ENCODE measurements at regions not wholly inside any gene's neighbourhood (a gene's known extent, or its start where the extent isn't known, plus 50 kb on each side); places are given as distances from the start of the nearest gene placed in this dataset.

GRCh38 chr13:37198629-37199028 lies 93.2 kb upstream of the CSNK1A1L start:
- Mint-ChIP-seq H3K4me3 (no peak overlapping the region), H3K27me3 (peaks cover 0 to 3% of the 10 kb centered on the region in 2 donors), H3K9me3 (no peaks in the 10 kb centered on the region), H3K4me1 (no peaks in the 10 kb centered on the region), H3K36me3 (no peaks in the 10 kb centered on the region), H3K27ac (no peak overlapping the region)
- Histone ChIP-seq H3K9me3 (ENCODE audit: control insufficient read depth in 1 of 2, low read length in 2 of 2) (no peaks in the 10 kb centered on the region), H3K4me1 (ENCODE audit: insufficient read depth, low read length) (no peaks in the 10 kb centered on the region), H3K36me3 (ENCODE audit: insufficient read depth, low read length) (no peaks in the 10 kb centered on the region), H3K27ac (ENCODE audit: low read depth, low read length) (no peak overlapping the region), H3K27me3 (ENCODE audit: insufficient read depth, low read length) (no peaks in the 10 kb centered on the region), H3K4me3 (ENCODE audit: low read length in 2 of 2) (no peak overlapping the region)
- ChIA-PET POLR2A (ENCODE audit: partially characterized antibody) (no interaction called here), CTCF (ENCODE audit: partially characterized antibody) (no interaction called here)
- DNase-seq, result no peak
- intact Hi-C loops (cut with micrococcal nuclease), result no loop called here

- ChIA-PET POLR2A (ENCODE audit: partially characterized antibody) (no interaction called here), CTCF (ENCODE audit: partially characterized antibody) (no interaction called here)
- no peaks in the 10 kb centered on the region for H3K4me1 ChIP-seq (ENCODE audit: insufficient read depth, low read length)
- H3K27me3 ChIP-seq (ENCODE audit: insufficient read depth, low read length), result no peaks in the 10 kb centered on the region
- H3K36me3 ChIP-seq (ENCODE audit: insufficient read depth, low read length), result no peaks in the 10 kb centered on the region
- Mint-ChIP-seq H3K4me1 (no peaks in the 10 kb centered on the region), H3K27ac (no peak overlapping the region), H3K36me3 (no peaks in the 10 kb centered on the region), H3K27me3 (no peaks in the 10 kb centered on the region), H3K9me3 (no peaks in the 10 kb centered on the region), H3K4me3 (no peak overlapping the region)
- no peak overlapping the region for H3K4me3 ChIP-seq (ENCODE audit: low read length in 2 of 2)
- no peak for DNase-seq
- no peaks in the 10 kb centered on the region for H3K9me3 ChIP-seq (ENCODE audit: control insufficient read depth in 1 of 2, low read length in 2 of 2)
- no peak overlapping the region for H3K27ac ChIP-seq (ENCODE audit: low read depth, low read length)
- intact Hi-C loops (cut with micrococcal nuclease), result no loop called here
These were observed 90.2 kb upstream of the CSNK1A1L start for GRCh38 chr13:37195621-37196020.

- H3K36me3 Mint-ChIP-seq, result no peaks in the 10 kb centered on the region
- Histone ChIP-seq H3K27ac (ENCODE audit: low read depth, low read length) (no peak overlapping the region), H3K9me3 (ENCODE audit: control insufficient read depth in 1 of 2, low read length in 2 of 2) (no peaks in the 10 kb centered on the region), H3K4me1 (ENCODE audit: insufficient read depth, low read length) (no peaks in the 10 kb centered on the region), H3K36me3 (ENCODE audit: insufficient read depth, low read length) (no peaks in the 10 kb centered on the region), H3K4me3 (ENCODE audit: low read length in 2 of 2) (no peak overlapping the region), H3K27me3 (ENCODE audit: insufficient read depth, low read length) (no peaks in the 10 kb centered on the region)
- no peaks in the 10 kb centered on the region for H3K27me3 Mint-ChIP-seq
- intact Hi-C loops (cut with micrococcal nuclease), result no loop called here
- peaks cover 0 to 8% (median 0%) of the 10 kb centered on the region in 8 donors for H3K9me3 Mint-ChIP-seq
- no peak overlapping the region for H3K4me3 Mint-ChIP-seq
- DNase-seq, result no peak
- H3K27ac Mint-ChIP-seq, result no peak overlapping the region
- ChIA-PET CTCF (ENCODE audit: partially characterized antibody) (no interaction called here), POLR2A (ENCODE audit: partially characterized antibody) (no interaction called here)
- H3K4me1 Mint-ChIP-seq, result no peaks in the 10 kb centered on the region
These were observed 89.0 kb upstream of the CSNK1A1L start for GRCh38 chr13:37194428-37194861.

- Histone ChIP-seq H3K4me3 (ENCODE audit: low read length in 2 of 2) (no peak overlapping the region), H3K27me3 (ENCODE audit: insufficient read depth, low read length) (no peaks in the 10 kb centered on the region), H3K4me1 (ENCODE audit: insufficient read depth, low read length) (no peaks in the 10 kb centered on the region), H3K27ac (ENCODE audit: low read depth, low read length) (no peak overlapping the region), H3K36me3 (ENCODE audit: insufficient read depth, low read length) (no peaks in the 10 kb centered on the region), H3K9me3 (ENCODE audit: control insufficient read depth in 1 of 2, low read length in 2 of 2) (no peaks in the 10 kb centered on the region)
- intact Hi-C loops (cut with micrococcal nuclease), result no loop called here
- Mint-ChIP-seq H3K27me3 (no peaks in the 10 kb centered on the region), H3K36me3 (no peaks in the 10 kb centered on the region), H3K4me3 (no peak overlapping the region), H3K4me1 (no peaks in the 10 kb centered on the region), H3K27ac (no peak overlapping the region), H3K9me3 (peaks cover 0 to 9% (median 0%) of the 10 kb centered on the region in 8 donors)
- no peak for DNase-seq
- CTCF ChIA-PET (ENCODE audit: partially characterized antibody), result no interaction called here
- POLR2A ChIA-PET (ENCODE audit: partially characterized antibody), result no interaction called here
These were observed 87.5 kb upstream of the CSNK1A1L start for GRCh38 chr13:37192956-37193355.

- H3K27ac Mint-ChIP-seq, result no peak overlapping the region
- no peaks in the 10 kb centered on the region for H3K9me3 ChIP-seq (ENCODE audit: control insufficient read depth in 1 of 2, low read length in 2 of 2)
- H3K4me1 ChIP-seq (ENCODE audit: insufficient read depth, low read length), result no peaks in the 10 kb centered on the region
- DNase-seq, result no peak
- H3K27me3 ChIP-seq (ENCODE audit: insufficient read depth, low read length), result no peaks in the 10 kb centered on the region
- POLR2A ChIA-PET (ENCODE audit: partially characterized antibody), result no interaction called here
- H3K27me3 Mint-ChIP-seq, result peaks cover 0 to 2% of the 10 kb centered on the region in 2 donors
- peaks cover 0 to 9% (median 2%) of the 10 kb centered on the region in 8 donors for H3K9me3 Mint-ChIP-seq
- CTCF ChIA-PET (ENCODE audit: partially characterized antibody), result no interaction called here
- H3K36me3 ChIP-seq (ENCODE audit: insufficient read depth, low read length), result no peaks in the 10 kb centered on the region
- no peaks in the 10 kb centered on the region for H3K4me1 Mint-ChIP-seq
- no peaks in the 10 kb centered on the region for H3K36me3 Mint-ChIP-seq
- H3K4me3 Mint-ChIP-seq, result no peak overlapping the region
- intact Hi-C loops (cut with micrococcal nuclease), result no loop called here
- no peak overlapping the region for H3K4me3 ChIP-seq (ENCODE audit: low read length in 2 of 2)
- H3K27ac ChIP-seq (ENCODE audit: low read depth, low read length), result no peak overlapping the region
These were observed 82.2 kb upstream of the CSNK1A1L start for GRCh38 chr13:37187621-37188020.

GRCh38 chr13:37187105-37187504 lies 81.6 kb upstream of the CSNK1A1L start:
- H3K27me3 Mint-ChIP-seq, result peaks cover 0 to 2% of the 10 kb centered on the region in 2 donors
- no peaks in the 10 kb centered on the region for H3K36me3 Mint-ChIP-seq
- CTCF ChIA-PET (ENCODE audit: partially characterized antibody), result no interaction called here
- Histone ChIP-seq H3K4me3 (ENCODE audit: low read length in 2 of 2) (no peak overlapping the region), H3K9me3 (ENCODE audit: control insufficient read depth in 1 of 2, low read length in 2 of 2) (no peaks in the 10 kb centered on the region), H3K4me1 (ENCODE audit: insufficient read depth, low read length) (no peaks in the 10 kb centered on the region), H3K27me3 (ENCODE audit: insufficient read depth, low read length) (no peaks in the 10 kb centered on the region), H3K36me3 (ENCODE audit: insufficient read depth, low read length) (no peaks in the 10 kb centered on the region), H3K27ac (ENCODE audit: low read depth, low read length) (no peak overlapping the region)
- H3K27ac Mint-ChIP-seq, result no peak overlapping the region
- POLR2A ChIA-PET (ENCODE audit: partially characterized antibody), result no interaction called here
- H3K9me3 Mint-ChIP-seq, result peaks cover 0 to 9% (median 2%) of the 10 kb centered on the region in 8 donors
- H3K4me1 Mint-ChIP-seq, result no peaks in the 10 kb centered on the region
- no peak overlapping the region for H3K4me3 Mint-ChIP-seq
- no peak for DNase-seq
- intact Hi-C loops (cut with micrococcal nuclease), result no loop called here

- H3K27me3 Mint-ChIP-seq, result peaks cover 0 to 2% of the 10 kb centered on the region in 2 donors
- POLR2A ChIA-PET (ENCODE audit: partially characterized antibody), result no interaction called here
These were observed 76.2 kb upstream of the CSNK1A1L start for GRCh38 chr13:37181620-37182019.

GRCh38 chr13:37179645-37180044 lies 74.2 kb upstream of the CSNK1A1L start:
- Mint-ChIP-seq H3K27ac (no peak overlapping the region), H3K36me3 (no peaks in the 10 kb centered on the region), H3K4me1 (no peaks in the 10 kb centered on the region), H3K27me3 (peaks cover 0 to 2% of the 10 kb centered on the region in 2 donors), H3K4me3 (no peak overlapping the region), H3K9me3 (peaks cover 0 to 2% (median 0%) of the 10 kb centered on the region in 8 donors)
- H3K27ac ChIP-seq (ENCODE audit: low read depth, low read length), result no peak overlapping the region
- no peaks in the 10 kb centered on the region for H3K9me3 ChIP-seq (ENCODE audit: control insufficient read depth in 1 of 2, low read length in 2 of 2)
- POLR2A ChIA-PET (ENCODE audit: partially characterized antibody), result no interaction called here
- H3K36me3 ChIP-seq (ENCODE audit: insufficient read depth, low read length), result no peaks in the 10 kb centered on the region
- H3K4me3 ChIP-seq (ENCODE audit: low read length in 2 of 2), result no peak overlapping the region
- intact Hi-C loops (cut with micrococcal nuclease), result no loop called here
- no peak for DNase-seq
- CTCF ChIA-PET (ENCODE audit: partially characterized antibody), result no interaction called here
- no peaks in the 10 kb centered on the region for H3K27me3 ChIP-seq (ENCODE audit: insufficient read depth, low read length)
- H3K4me1 ChIP-seq (ENCODE audit: insufficient read depth, low read length), result no peaks in the 10 kb centered on the region

More at GRCh38 chr13:37181620-37182019, 76.2 kb upstream of the CSNK1A1L start:
- peaks cover 0 to 4% (median 0%) of the 10 kb centered on the region in 8 donors for H3K9me3 Mint-ChIP-seq
- Histone ChIP-seq H3K36me3 (ENCODE audit: insufficient read depth, low read length) (no peaks in the 10 kb centered on the region), H3K9me3 (ENCODE audit: control insufficient read depth in 1 of 2, low read length in 2 of 2) (no peaks in the 10 kb centered on the region), H3K27ac (ENCODE audit: low read depth, low read length) (no peak overlapping the region), H3K4me3 (ENCODE audit: low read length in 2 of 2) (no peak overlapping the region), H3K4me1 (ENCODE audit: insufficient read depth, low read length) (no peaks in the 10 kb centered on the region), H3K27me3 (ENCODE audit: insufficient read depth, low read length) (no peaks in the 10 kb centered on the region)
- H3K4me1 Mint-ChIP-seq, result no peaks in the 10 kb centered on the region
- CTCF ChIA-PET (ENCODE audit: partially characterized antibody), result no interaction called here
- no peak overlapping the region for H3K27ac Mint-ChIP-seq
- no peak overlapping the region for H3K4me3 Mint-ChIP-seq
- H3K36me3 Mint-ChIP-seq, result no peaks in the 10 kb centered on the region
- DNase-seq, result no peak
- intact Hi-C loops (cut with micrococcal nuclease), result no loop called here

Measured in CD4-positive, alpha-beta memory T cell (primary cell).